Large intestine (tissue), 3 donors: ENCODE measurements at regions not wholly inside any gene's neighbourhood (a gene's known extent, or its start where the extent isn't known, plus 50 kb on each side); places are given as distances from the start of the nearest gene placed in this dataset.

ENCODE experiments used
- DNase-seq, 2 donors: peaks; one replicate each; pipeline versions ENCODE4 v3.0.0 to v3.0.0-alpha.2; 2013
- H3K27ac ChIP-seq: one replicate; pipeline ENCODE4 v1.5.1; 2013; ENCODE audit warnings: low read length
- H3K27me3 ChIP-seq: 2 replicates; pipeline ENCODE4 v1.6.1; 2013; ENCODE audit warnings: low read length; ENCODE audit not compliant: control insufficient read depth, insufficient read depth
- H3K36me3 ChIP-seq: 2 replicates; pipeline ENCODE4 v1.6.1; 2013; ENCODE audit warnings: low read length; ENCODE audit not compliant: control insufficient read depth, insufficient read depth
- H3K4me1 ChIP-seq: one replicate; pipeline ENCODE4 v1.6.1; 2013; ENCODE audit warnings: low read length; ENCODE audit not compliant: control insufficient read depth, insufficient read depth
- H3K4me3 ChIP-seq: one replicate; pipeline ENCODE4 v1.5.1; 2013; ENCODE audit warnings: low read length
- H3K9me3 ChIP-seq: one replicate; pipeline ENCODE4 v1.6.1; 2013; ENCODE audit warnings: mild to moderate bottlenecking, low read depth, low read length, moderate library complexity; ENCODE audit not compliant: control insufficient read depth
- WGBS: methylation state at CpG from one replicate; pipeline ENCODE4 v1.1.5; 2013; ENCODE audit warnings: low lambda C conversion rate; ENCODE audit not compliant: insufficient coverage; 5-methylcytosine and 5-hydroxymethylcytosine counted together

DNA sequence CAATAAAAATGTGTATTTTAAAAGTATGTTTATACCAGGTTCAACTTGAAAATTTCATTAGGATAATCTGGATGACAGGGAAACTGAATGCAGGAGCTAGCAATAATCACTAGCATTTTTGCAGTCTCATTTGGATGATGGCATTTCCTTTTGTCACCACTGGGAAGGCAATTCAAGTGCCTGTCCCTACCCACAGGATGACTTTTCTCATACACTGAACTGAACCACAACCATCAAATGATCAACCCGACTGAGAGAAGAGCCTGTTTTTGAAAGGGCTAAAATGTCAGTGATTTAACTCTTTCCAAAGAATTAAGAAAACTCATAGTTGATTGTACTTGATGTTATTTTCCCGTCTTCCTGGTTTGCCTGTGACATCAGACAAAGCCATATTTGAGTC, 115.0 kb downstream of the FAM124B start:
- H3K27me3 ChIP-seq, result peaks cover 3% of the 10 kb centered on the region
- H3K9me3 ChIP-seq, result no peaks in the 10 kb centered on the region
- no peak overlapping the region for H3K4me3 ChIP-seq
- H3K27ac ChIP-seq, result no peak overlapping the region
- WGBS, result 60% methylated on average over 1 of the region's 2 CpGs
- H3K36me3 ChIP-seq, result no peaks in the 10 kb centered on the region
- DNase-seq, result no peak
- no peaks in the 10 kb centered on the region for H3K4me1 ChIP-seq

DNA sequence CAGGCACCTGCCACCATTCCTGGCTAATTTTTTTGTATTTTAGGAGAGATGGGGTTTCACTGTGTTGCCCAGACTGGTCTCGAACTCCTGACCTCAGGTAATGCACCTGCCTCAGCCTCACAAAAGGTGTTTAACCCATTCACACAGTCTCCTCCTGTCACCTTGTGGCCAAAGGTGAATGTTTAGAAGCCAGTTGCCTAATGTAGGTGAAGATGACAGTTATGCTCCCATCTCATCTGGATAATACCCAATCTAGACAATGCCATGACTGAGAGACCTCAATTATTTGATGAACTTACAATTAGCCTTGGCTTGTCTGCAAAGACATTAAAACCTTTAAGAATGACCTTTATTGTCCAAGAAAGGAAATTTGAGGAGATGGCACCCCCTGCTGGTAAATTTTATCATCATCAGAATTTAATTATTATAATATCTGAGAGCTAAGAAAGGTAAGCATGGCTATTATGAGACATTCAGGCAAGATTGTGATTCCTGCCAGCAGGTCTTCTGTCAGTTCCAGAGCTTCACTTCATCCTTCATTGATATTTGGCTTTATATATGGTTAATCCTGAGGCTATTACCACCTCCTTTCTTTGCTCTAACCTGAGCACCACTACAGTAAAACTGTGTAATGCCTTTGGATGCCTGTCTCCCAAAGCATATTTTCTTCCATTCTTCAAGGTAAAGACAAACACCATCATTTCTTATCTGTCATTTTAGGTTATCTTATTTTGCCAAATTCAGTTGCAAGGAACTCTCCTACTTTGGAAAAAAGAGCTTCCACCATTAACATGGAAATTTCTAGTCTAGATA, 117.6 kb downstream of the FAM124B start:
- peak in 1 of 2 donors; percentile 45 for DNase-seq
- H3K9me3 ChIP-seq, result no peaks in the 10 kb centered on the region
- H3K27me3 ChIP-seq, result peaks cover 3% of the 10 kb centered on the region
- WGBS, result no CpG with 5 or more reads among the region's 1 CpG
- H3K4me3 ChIP-seq, result no peak overlapping the region
- H3K4me1 ChIP-seq, result no peaks in the 10 kb centered on the region
- no peak overlapping the region for H3K27ac ChIP-seq
- H3K36me3 ChIP-seq, result no peaks in the 10 kb centered on the region

DNA sequence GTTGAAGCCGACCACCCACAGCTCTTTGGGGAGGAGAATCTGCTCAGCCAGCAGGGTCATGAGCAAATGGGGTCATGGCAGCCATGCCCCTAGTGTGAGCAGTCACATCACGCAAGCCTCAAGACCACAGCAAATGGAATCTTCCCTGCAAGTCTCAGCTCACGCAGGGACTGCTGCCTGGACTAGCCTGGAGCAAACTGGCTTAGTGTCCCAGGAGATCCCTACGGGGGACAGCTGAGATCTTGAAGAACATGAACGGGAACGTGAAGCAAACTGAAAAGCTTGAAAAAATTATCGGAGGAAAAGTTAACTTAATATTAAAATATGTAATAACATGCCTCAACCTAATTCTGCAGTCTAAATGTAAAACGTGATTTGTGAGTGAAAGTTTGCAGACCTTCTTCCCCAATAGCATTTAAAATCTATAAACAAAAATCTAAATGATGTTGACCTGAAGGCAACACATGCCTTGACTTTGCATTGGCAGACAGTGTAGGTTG, 118.4 kb downstream of the FAM124B start:
- 85% methylated on average over 4 of the region's 8 CpGs for WGBS
- Histone ChIP-seq H3K4me3 (no peak overlapping the region), H3K4me1 (no peaks in the 10 kb centered on the region), H3K27ac (no peak overlapping the region), H3K27me3 (peaks cover 3% of the 10 kb centered on the region), H3K36me3 (no peaks in the 10 kb centered on the region), H3K9me3 (no peaks in the 10 kb centered on the region)
- DNase-seq, result no peak

DNA sequence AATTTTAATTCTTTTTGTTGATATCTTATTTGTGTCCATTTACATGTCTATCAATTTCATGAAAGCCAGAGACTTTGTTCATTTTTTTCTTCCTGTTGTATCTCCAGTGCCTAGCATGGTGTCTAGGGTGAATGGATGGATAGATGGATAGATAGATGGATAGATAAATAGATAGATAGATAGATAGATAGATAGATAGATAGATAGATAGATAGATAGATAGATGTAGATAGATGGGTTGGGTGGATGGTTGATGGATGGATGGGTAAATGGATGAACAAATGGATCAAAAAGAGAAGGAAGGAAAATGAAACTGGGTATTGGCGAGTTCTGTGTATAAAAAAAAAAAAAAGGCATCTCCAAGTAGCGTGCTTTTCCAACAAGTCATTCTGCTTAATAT, 120.5 kb downstream of the FAM124B start:
- no peak for DNase-seq
- Histone ChIP-seq H3K27ac (no peak overlapping the region), H3K4me3 (no peak overlapping the region), H3K4me1 (no peaks in the 10 kb centered on the region), H3K9me3 (no peaks in the 10 kb centered on the region), H3K27me3 (no peaks in the 10 kb centered on the region), H3K36me3 (no peaks in the 10 kb centered on the region)
- WGBS, result 100% methylated on average over 1 of the region's 2 CpGs

DNA sequence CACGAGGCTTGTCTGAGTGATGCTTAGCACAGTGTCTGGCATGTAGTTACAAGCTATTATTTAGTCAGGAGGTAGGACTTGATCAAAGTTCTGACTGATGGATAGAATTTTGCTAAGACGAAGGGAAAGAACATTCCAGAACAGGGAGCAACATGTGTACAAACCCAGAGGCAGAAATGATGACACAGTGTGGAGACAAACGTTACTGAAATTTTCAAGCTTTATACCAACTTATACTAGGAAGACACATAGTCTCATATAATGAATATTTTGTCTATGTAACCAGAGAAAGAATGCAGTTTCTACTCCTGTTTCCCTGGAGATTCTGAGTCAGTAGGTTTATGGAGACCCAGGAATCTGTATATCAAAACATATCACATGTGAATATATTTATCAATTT, 123.4 kb downstream of the FAM124B start:
- H3K27me3 ChIP-seq, result no peaks in the 10 kb centered on the region
- H3K36me3 ChIP-seq, result no peaks in the 10 kb centered on the region
- H3K9me3 ChIP-seq, result no peaks in the 10 kb centered on the region
- DNase-seq, result no peak
- no CpG with 5 or more reads among the region's 3 CpGs for WGBS
- H3K27ac ChIP-seq, result no peak overlapping the region
- H3K4me3 ChIP-seq, result no peak overlapping the region
- no peaks in the 10 kb centered on the region for H3K4me1 ChIP-seq

DNA sequence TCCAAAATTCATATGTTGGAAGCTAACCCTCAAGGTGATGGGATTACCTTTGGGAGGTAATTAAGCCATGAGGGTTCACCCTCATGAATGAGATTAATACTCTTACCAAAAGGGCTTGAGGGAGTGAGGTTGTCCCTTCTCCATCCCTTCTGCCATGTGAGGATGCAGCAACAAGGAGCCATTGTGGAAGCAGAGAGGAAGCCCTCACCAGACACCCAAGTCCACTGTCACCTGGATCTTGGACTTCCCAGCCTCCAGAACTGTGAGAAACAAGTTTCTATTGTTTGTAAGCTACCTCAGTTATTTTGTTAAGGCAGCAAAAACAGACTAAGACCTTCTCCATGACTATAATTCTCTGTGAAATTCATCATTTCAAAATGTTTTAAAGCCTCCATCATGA, 125.7 kb downstream of the FAM124B start:
- Histone ChIP-seq H3K4me1 (peaks cover 6% of the 10 kb centered on the region), H3K27ac (no peak overlapping the region), H3K4me3 (no peak overlapping the region), H3K36me3 (no peaks in the 10 kb centered on the region), H3K9me3 (no peaks in the 10 kb centered on the region), H3K27me3 (no peaks in the 10 kb centered on the region)
- no peak for DNase-seq

DNA sequence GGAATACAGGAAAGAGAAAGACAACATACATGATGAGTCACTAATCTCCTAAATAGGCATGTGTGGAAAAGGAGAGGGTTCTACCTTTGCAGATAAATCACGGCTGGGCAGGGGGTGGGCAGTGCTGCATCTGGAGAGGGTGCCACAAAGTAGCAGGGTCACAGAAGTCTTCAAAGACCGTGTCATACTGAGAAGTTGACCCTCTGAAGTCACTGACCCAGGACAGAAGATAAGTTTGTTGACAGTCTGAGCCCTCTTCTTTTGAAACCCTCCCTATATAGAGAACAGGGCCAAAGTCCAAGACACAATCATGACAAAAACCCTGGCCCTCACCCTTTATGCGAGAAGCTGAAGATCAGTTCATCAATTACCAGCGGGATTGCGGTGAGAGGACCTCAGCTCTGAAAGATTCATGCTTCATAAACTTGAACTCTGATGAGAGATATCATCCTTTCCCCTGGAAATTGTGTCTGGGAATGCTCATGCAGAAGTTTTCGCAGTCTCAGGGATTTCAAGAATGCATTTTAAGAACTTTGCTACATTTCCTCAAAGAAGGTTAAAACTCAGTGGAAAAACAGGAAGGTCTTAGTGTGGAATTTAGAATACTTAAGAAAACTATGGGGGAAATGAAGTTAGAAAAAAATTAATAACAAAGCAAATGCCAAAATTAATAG, 129.5 kb downstream of the FAM124B start:
- DNase-seq, result peak; percentile 28 to 56
- Histone ChIP-seq H3K27ac (peak overlapping the region; percentile 2), H3K36me3 (no peaks in the 10 kb centered on the region), H3K4me1 (peaks cover 6% of the 10 kb centered on the region), H3K27me3 (no peaks in the 10 kb centered on the region), H3K9me3 (no peaks in the 10 kb centered on the region), H3K4me3 (no peak overlapping the region)
- 20% methylated on average over 1 of the region's 6 CpGs for WGBS

DNA sequence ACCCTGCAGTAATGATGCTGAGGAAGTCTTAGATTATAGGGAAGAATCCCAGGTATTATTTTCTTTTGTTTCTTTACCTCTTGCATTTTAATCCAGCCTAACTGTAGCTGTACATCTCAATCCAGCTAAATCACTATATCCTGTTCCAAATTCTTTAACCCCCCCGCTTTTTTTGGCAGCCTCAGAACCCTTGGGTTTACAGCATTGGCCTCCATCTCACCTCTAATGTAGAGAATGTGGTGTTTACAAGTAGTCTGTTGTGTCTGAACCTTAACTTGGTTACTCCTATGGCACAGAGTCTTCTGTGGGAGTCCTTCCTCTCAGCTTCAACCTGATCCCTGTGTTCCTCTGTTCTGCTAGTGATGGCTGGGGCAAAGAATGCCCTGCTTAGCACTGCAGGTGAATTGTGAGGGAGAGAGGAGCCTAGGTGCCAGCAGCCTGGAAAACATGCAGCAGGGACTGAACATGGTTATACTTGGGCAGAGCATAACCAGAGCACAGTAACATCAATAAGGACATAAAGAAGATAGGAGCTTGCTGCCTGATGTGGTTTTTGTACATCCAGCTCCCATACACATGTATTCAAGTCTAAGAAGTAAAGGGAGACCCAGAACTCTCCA, 130.2 kb downstream of the FAM124B start:
- Histone ChIP-seq H3K27me3 (no peaks in the 10 kb centered on the region), H3K27ac (peak overlapping the region; percentile 2), H3K36me3 (no peaks in the 10 kb centered on the region), H3K9me3 (no peaks in the 10 kb centered on the region), H3K4me1 (peaks cover 6% of the 10 kb centered on the region), H3K4me3 (no peak overlapping the region)
- 100% methylated on average over 1 of the region's 1 CpG for WGBS
- DNase-seq, result no peak

DNA sequence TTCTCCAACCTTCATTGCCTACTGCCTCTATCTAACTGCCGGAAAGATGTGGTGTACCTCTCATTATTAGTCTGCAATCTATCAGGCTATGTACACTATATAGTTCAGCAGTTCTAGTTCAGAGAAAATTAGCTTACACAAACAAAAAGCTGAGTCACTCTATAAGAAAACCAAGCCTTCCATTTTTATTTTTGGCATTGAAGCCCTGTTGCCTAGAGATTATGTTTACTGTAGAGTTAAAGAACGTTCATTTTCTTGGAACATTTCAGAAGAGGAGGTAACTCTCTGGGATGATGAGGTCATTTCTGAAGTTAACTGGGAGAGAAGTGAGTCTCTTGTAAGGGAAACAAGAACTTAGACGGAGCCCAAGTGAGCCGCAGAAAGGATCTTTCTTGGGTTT, 133.5 kb downstream of the FAM124B start:
- H3K36me3 ChIP-seq, result no peaks in the 10 kb centered on the region
- H3K27ac ChIP-seq, result peak overlapping the region; percentile 26
- H3K4me1 ChIP-seq, result peaks cover 7% of the 10 kb centered on the region
- H3K9me3 ChIP-seq, result no peaks in the 10 kb centered on the region
- H3K4me3 ChIP-seq, result no peak overlapping the region
- H3K27me3 ChIP-seq, result no peaks in the 10 kb centered on the region
- WGBS, result 0% methylated on average over 1 of the region's 4 CpGs
- DNase-seq, result peak; percentile 33 to 56

DNA sequence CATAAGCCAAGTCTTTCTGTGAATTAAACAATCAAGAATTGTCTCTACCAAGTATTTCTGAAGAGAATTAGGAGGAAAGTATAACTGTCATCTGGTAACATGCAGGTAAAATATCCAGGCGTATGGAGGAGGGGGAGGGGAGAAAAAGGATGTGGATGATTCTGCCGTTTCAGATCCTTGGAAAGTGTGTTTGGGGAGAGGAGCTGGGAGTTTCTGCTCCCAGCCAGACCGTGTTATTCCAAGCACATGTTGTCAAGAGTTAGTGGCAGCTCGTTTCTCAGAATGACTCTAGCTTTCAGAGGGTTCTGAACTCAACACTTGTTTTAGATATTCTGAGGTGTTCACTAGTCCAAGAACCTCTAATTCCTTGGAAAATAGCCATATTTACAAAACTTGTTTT, 137.6 kb downstream of the FAM124B start:
- no peaks in the 10 kb centered on the region for H3K36me3 ChIP-seq
- no peaks in the 10 kb centered on the region for H3K27me3 ChIP-seq
- H3K4me3 ChIP-seq, result no peak overlapping the region
- H3K9me3 ChIP-seq, result no peaks in the 10 kb centered on the region
- no peak overlapping the region for H3K27ac ChIP-seq
- DNase-seq, result no peak
- H3K4me1 ChIP-seq, result peaks cover 3% of the 10 kb centered on the region
- WGBS, result 60% methylated on average over 1 of the region's 4 CpGs
